ENCODE measurements at regions not wholly inside any gene's neighbourhood (a gene's known extent, or its start where the extent isn't known, plus 50 kb on each side); places are given as distances from the start of the nearest gene placed in this dataset.
"Not testable (repeated sequence)": the region's sequence is repeated elsewhere in the genome, so short reads cannot be mapped to it uniquely, and the experiment has no call there.

DNA sequence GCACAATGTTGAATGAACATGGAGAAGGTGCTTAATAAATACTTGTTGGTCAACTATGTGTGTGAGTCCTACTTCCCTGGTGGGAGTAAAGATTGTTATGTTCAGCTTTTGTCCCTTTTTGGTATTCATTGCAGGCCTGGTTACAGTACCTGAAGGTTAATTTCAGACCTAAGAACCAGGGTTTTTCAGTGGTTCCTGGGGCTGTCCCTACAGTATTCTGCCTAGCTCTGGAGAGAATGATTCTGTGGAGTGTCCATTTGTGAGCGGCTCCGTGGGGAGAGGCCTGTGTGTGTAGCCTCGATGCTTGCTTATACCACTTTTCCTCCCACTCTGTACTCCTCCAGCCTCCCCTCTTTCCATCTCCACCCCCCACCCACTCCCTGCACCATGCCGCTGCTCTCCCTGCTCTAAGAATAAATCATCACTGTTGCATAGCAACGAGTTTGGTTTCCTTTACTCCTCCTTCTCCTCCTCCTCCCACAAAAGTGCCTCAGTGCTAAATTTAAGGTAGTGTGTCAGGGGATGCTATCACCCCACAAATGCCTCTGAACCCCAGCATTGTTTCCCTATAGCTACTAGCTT, 150.6 kb upstream of the ROPN1 start:
- no peak for DNase-seq

DNA sequence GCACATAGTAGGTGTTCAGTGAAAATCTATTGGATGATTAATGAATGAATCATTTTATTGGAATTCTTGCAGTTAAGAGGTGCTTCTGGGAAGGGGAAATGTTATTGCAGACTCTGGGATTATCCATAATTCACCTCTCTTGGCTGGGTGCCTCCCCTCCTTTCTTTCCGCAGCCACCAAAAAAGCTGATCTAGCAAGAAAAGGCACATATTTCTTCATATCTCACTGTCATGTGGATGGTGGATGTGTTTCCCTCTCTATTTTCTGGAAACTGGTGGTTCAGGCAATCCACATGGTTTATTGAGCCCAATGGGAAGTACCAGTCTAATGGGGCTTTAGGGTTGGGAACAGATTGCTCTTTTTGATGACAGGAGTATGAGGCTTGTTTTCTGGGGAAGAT, 151.1 kb upstream of the ROPN1 start:
- no peak for DNase-seq

- DNase-seq, result no peak
Measured at GRCh38 chr3:124144035-124144814, 152.3 kb upstream of the ROPN1 start.

DNA sequence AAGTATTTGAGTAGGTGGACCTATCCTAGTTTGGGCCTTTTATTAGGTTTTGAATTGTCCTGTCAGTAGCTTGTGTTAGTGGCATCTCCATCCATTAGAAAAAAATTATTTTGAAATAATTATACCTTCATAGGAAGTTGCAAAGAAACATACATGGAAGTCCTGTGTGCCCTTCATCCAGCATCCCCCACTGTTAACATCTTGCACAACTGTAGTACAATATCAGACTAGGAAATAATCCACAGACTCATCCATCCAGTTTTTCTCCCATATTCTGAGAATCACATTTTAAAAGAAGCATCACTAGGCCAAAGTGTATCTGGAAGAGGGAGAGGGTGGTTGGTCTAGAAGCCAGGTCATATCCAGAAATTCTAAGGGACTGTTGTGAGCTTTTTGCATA, 155.5 kb upstream of the ROPN1 start:
- no peak for DNase-seq

- no peak for DNase-seq
Measured at GRCh38 chr3:124147946-124148345, 156.0 kb upstream of the ROPN1 start.

DNA sequence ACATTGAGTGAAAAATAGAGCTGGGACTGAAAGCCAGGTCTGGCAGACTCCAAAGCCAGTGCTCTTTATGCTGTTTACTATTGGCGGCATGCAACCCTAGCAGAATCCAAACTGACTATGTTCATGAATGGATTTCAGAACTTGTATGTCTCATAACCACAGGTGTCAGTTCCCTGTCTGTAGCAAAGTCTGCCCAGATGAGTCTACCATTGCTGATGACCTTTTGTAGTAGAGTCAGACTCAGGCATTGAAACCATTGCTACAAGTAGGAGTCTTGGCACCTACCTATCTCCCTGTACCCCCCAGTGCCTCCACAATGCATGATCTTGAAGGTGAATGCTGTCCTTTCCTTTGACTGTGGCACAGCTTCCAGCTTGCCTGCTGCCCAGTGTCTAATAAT, 157.2 kb upstream of the ROPN1 start:
- no peak for DNase-seq

- DNase-seq, result no peak
Measured at GRCh38 chr3:124149771-124150170, 157.8 kb upstream of the ROPN1 start.

- DNase-seq, result not testable (repeated sequence)
Measured at GRCh38 chr3:124152891-124153290, 161.0 kb upstream of the ROPN1 start.

- no peak for DNase-seq
Measured at GRCh38 chr3:124156866-124157712, 165.2 kb upstream of the ROPN1 start.

GRCh38 chr3:124157748-124158147, 165.8 kb upstream of the ROPN1 start:
- DNase-seq, result no peak

- DNase-seq, result no peak
Measured at GRCh38 chr3:124158168-124158881, 166.4 kb upstream of the ROPN1 start.

DNA sequence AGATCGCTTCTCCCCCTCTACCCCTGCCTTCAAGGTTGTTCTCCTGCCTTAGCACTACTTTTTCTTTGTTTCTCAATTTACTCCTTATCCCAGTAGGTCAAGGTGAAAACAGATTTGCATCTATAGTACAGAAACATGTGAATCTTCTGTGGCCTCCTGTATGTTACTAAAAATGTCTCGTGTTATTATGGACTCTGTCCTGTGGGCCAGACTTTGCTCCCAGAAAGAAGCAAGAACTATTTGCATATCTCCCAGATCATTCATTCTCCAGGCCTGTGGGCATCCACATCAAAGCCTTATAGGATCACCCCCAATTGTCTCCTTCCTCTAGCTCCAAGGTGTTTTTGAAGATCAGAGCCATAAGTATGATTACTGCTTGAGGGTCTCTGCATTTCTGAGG, 169.5 kb upstream of the ROPN1 start:
- DNase-seq, result no peak

- no peak for DNase-seq
Measured at GRCh38 chr3:124163689-124164088, 171.8 kb upstream of the ROPN1 start.

DNA sequence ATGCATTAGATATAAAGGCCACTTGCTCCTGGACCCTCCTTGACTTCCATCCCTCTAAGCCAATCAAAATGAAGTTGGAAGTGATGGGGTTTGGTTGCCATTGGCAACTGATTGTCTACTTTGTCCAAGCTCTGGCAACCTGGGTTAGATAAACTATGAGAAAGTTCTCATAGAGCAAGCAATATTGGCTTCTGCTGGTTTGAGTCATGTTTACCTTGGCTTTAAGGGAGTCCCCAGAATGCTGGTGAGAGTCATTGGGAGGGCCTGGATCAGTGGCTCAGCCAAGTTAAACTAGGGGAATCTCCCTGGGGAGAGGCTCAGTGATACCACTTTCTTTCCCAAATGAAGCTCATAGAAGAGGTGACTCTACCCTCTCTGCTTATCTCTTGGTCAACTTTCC, 176.3 kb upstream of the ROPN1 start:
- DNase-seq, result no peak

- DNase-seq, result no peak
Measured at GRCh38 chr3:124172283-124172682, 180.4 kb upstream of the ROPN1 start.

GRCh38 chr3:124172816-124173215, 180.9 kb upstream of the ROPN1 start:
- DNase-seq, result no peak

DNA sequence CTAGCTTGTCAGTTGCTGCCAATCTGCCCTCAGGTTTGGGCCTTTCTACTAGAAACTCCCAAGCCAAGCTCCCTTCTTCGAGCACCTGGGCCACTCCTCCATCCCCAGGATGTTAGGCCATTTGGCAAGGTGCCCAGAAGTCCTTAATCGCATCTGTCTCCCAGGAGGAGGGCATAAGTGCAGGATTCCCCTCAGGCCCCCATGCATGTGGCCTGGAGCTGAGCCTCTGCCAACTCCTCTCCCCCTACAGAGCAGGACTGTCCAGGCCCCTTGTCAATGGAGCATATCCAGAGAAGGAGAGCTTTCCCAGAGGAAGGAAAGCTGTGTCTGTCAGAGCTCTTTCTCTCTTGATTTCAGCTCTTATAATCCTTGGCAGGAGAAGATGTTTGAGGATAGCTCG, 182.6 kb upstream of the ROPN1 start:
- DNase-seq, result peak; percentile 98

GRCh38 chr3:124174910-124175874, 183.3 kb upstream of the ROPN1 start:
- peak; percentile 98 for DNase-seq

DNA sequence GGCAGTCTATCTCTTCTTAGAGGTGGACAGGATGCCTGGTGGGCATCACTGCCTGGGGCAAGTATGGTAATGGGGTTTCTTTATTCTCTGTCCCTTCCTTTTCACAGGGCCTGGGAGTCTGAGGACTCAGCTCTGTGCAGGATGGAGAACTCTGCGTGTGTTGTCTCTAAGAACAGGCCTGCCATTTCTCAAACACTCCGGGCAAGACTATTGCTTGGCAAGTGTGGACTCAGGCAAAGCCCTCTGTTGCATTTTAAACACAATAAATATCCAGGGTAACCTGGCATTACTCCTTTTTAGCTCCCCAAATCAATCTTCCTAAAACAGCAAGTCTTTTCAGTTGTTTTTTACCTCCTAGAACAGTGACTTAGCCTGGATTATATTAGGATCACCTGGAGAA, 185.1 kb upstream of the ROPN1 start:
- DNase-seq, result no peak

GRCh38 chr3:124178531-124178930, 186.6 kb upstream of the ROPN1 start:
- DNase-seq, result no peak

DNA sequence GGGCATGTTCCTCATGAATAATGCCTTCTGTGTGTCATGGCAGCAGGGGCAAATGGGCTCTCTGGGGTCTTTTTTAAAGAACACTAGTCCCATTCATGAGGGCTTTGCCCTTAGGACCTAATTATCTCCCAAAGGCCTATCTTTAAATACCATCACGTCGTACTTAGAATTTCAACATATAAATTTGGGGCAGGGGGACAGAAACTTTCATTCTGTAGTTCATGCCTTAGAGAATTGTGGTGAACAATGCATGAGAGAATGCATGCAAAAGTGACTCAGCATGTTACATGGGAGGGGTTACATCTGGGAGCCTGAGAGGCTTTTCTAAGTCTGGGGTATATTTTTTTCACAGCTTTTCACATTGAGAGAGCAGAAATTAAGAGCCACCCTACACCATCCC, 208.5 kb upstream of the ROPN1 start:
- DNase-seq, result no peak

DNA sequence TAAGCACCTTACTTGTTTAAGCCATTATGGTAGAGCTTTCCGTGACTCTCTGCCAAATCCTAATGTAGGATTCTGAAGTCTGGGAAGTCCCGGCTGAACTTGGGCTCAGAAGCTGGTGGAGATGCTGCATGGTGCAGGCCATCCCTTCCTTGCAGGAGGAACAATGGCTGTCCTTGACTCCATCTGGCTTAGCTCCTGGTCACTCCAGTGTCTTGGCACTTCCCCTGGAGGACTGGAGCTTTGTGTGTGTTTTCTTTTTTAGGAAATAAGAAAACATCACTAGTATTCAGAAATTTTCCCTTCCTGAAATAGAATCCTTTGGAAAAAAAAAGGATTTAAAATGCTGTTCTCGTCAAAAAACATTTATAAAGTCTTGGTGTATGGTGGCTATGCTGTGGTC, 209.3 kb upstream of the ROPN1 start:
- no peak for DNase-seq

Data from NCI-H2029 treated with DMSO at 0.1 percent for 48 hours (cell line).